HG03457 (cell line): ENCODE measurements at regions not wholly inside any gene's neighbourhood (a gene's known extent, or its start where the extent isn't known, plus 50 kb on each side); places are given as distances from the start of the nearest gene placed in this dataset.

Experiments
- ATAC-seq: cut with Tn5 transposase; IDR thresholded peaks from one replicate; pipeline ENCODE4 v1.9.1; 2021; ENCODE audit warnings: moderate number of reproducible peaks; ENCODE audit not compliant: unreplicated experiment

GRCh38 chr9:7403839-7404487 lies 395.6 kb downstream of the DMAC1 start:
- no peak for ATAC-seq

- no peak for ATAC-seq
Measured at GRCh38 chr9:7403028-7403389, 396.6 kb downstream of the DMAC1 start.

- ATAC-seq, result no peak
Measured at GRCh38 chr9:7402334-7403027, 397.1 kb downstream of the DMAC1 start.

GRCh38 chr9:7401116-7401515 lies 398.5 kb downstream of the DMAC1 start:
- no peak for ATAC-seq

GRCh38 chr9:7394002-7394774 lies 405.4 kb downstream of the DMAC1 start:
- ATAC-seq, result no peak

- ATAC-seq, result no peak
Measured at GRCh38 chr9:7392148-7392547, 407.4 kb downstream of the DMAC1 start.

GRCh38 chr9:7388755-7389154 lies 410.8 kb downstream of the DMAC1 start:
- no peak for ATAC-seq

- ATAC-seq, result no peak
Measured at GRCh38 chr9:7387840-7388239, 411.7 kb downstream of the DMAC1 start.

- no peak for ATAC-seq
Measured at GRCh38 chr9:7382304-7382703, 417.3 kb downstream of the DMAC1 start.

- ATAC-seq, result no peak
Measured at GRCh38 chr9:7377489-7377888, 422.1 kb downstream of the DMAC1 start.

- ATAC-seq, result no peak
Measured at GRCh38 chr9:7376833-7377232, 422.7 kb downstream of the DMAC1 start.

GRCh38 chr9:7376213-7376612 lies 423.4 kb downstream of the DMAC1 start:
- ATAC-seq, result no peak

- no peak for ATAC-seq
Measured at GRCh38 chr9:7375013-7375511, 424.5 kb downstream of the DMAC1 start.

- ATAC-seq, result no peak
Measured at GRCh38 chr9:7370988-7371387, 428.6 kb downstream of the DMAC1 start.

- no peak for ATAC-seq
Measured at GRCh38 chr9:7370381-7370780, 429.2 kb downstream of the DMAC1 start.

GRCh38 chr9:7369384-7369821 lies 430.2 kb downstream of the DMAC1 start:
- no peak for ATAC-seq

- ATAC-seq, result no peak
Measured at GRCh38 chr9:7368410-7369292, 430.9 kb downstream of the DMAC1 start.

- no peak for ATAC-seq
Measured at GRCh38 chr9:7367726-7368125, 431.9 kb downstream of the DMAC1 start.

GRCh38 chr9:7366121-7366520 lies 433.5 kb downstream of the DMAC1 start:
- ATAC-seq, result no peak

- ATAC-seq, result no peak
Measured at GRCh38 chr9:7363777-7364477, 435.7 kb downstream of the DMAC1 start.
